ENCODE measurements at regions not wholly inside any gene's neighbourhood (a gene's known extent, or its start where the extent isn't known, plus 50 kb on each side); places are given as distances from the start of the nearest gene placed in this dataset.
A peak's percentile ranks its signal among the peaks of the same experiment; 100 is the strongest.

DNA sequence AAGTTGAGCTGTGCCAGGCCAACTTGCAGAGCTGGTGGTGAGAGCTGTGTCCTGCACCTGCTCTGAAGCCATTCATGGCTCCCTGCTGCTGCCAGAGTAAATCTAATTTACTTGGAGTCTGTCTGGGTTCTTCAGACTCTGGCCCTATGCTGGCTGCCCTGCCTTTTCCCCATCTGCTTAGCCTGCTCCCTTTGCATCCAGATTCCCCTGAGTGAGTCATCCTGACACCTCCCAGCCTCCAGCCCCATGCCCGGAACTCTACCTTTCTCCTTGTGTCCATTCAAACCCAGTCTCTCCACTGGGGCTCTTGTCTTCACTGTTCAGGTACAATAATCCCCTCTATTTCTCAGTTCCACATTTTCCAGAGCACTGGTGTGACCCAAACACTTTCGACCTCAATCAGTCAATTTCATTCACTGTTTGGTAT is 434.4 kb upstream of the ZMIZ1 start:
- DNase-seq (no peak), ATAC-seq (peak in 1 of 4 donors; percentile 20)

DNA sequence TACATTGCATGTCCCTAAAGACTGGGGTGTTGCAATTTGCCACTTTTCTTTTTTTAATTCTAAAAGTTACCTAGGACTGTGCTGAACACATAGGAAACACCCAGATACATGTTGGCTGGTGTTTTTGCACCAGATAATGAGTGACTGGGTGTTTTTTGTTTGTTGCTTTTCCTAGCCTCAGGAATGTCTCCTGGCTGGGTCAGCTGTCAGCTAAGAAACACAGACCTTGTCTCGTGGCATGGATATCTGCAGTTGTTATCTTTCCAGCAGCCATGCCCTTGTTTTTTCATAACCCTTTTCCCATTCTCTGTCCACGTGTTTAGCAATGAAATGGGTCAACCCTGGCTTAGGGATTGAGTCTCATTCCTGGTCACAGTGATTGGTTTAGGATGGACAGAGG is 433.9 kb upstream of the ZMIZ1 start:
- 48% methylated on average over 2 of the region's 2 CpGs for WGBS (ENCODE audit: insufficient coverage, low coverage, low lambda C conversion rate, missing lambda C conversion rate)
- DNase-seq (no peak), ATAC-seq (no peak)
- H3K9me3 ChIP-seq = no peaks in the 10 kb centered on the region
- H3K27ac ChIP-seq = no peak overlapping the region
- peaks cover 0 to 16% (median 4%) of the 10 kb centered on the region in 4 donors for H3K4me1 ChIP-seq
- H3K36me3 ChIP-seq = no peaks in the 10 kb centered on the region
- intact Hi-C loops (cut with DNase I) = no loop called here
- no peak overlapping the region for H3K4me3 ChIP-seq
- H3K27me3 ChIP-seq = no peaks in the 10 kb centered on the region
- TF ChIP-seq, protein P1, sequence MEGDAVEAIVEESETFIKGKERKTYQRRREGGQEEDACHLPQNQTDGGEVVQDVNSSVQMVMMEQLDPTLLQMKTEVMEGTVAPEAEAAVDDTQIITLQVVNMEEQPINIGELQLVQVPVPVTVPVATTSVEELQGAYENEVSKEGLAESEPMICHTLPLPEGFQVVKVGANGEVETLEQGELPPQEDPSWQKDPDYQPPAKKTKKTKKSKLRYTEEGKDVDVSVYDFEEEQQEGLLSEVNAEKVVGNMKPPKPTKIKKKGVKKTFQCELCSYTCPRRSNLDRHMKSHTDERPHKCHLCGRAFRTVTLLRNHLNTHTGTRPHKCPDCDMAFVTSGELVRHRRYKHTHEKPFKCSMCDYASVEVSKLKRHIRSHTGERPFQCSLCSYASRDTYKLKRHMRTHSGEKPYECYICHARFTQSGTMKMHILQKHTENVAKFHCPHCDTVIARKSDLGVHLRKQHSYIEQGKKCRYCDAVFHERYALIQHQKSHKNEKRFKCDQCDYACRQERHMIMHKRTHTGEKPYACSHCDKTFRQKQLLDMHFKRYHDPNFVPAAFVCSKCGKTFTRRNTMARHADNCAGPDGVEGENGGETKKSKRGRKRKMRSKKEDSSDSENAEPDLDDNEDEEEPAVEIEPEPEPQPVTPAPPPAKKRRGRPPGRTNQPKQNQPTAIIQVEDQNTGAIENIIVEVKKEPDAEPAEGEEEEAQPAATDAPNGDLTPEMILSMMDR (IDR thresholded peaks at IDR 0.05) = no peak
- TF ChIP-seq POLR2A (IDR thresholded peaks at IDR 0.05) = no peak

More for the DNA sequence above, 434.4 kb upstream of the ZMIZ1 start:
- intact Hi-C loops (cut with DNase I) = no loop called here
- no peaks in the 10 kb centered on the region for H3K9me3 ChIP-seq
- no peak overlapping the region for H3K4me3 ChIP-seq
- H3K4me1 ChIP-seq = peaks cover 0 to 17% (median 3%) of the 10 kb centered on the region in 4 donors
- WGBS (ENCODE audit: insufficient coverage, low coverage, low lambda C conversion rate, missing lambda C conversion rate) = 44% methylated on average over 1 of the region's 2 CpGs
- no peak for TF ChIP-seq POLR2A (IDR thresholded peaks at IDR 0.05)
- TF ChIP-seq, protein P1 (IDR thresholded peaks at IDR 0.05) = no peak
- no peak overlapping the region for H3K27ac ChIP-seq
- no peaks in the 10 kb centered on the region for H3K36me3 ChIP-seq
- no peaks in the 10 kb centered on the region for H3K27me3 ChIP-seq

DNA sequence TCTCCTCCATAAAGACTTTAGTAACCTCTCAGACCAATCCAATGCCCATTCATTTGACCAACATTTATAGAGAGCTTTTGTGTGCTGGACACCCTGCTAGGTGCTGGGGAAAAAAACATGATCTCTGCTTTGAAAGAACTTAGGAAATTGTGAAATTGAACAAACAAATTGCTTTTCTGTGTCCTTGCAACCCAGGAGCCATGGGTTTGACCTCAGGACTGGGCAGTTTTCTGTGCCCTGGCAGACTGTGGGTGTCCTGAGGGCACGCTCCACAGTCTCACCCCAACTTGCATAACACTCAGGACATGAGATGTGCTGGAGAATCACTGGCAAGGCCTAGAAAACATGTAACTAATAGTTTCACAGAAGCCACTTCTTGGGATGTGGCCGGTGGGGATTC is 429.1 kb upstream of the ZMIZ1 start:
- intact Hi-C loops (cut with DNase I) = no loop called here

DNA sequence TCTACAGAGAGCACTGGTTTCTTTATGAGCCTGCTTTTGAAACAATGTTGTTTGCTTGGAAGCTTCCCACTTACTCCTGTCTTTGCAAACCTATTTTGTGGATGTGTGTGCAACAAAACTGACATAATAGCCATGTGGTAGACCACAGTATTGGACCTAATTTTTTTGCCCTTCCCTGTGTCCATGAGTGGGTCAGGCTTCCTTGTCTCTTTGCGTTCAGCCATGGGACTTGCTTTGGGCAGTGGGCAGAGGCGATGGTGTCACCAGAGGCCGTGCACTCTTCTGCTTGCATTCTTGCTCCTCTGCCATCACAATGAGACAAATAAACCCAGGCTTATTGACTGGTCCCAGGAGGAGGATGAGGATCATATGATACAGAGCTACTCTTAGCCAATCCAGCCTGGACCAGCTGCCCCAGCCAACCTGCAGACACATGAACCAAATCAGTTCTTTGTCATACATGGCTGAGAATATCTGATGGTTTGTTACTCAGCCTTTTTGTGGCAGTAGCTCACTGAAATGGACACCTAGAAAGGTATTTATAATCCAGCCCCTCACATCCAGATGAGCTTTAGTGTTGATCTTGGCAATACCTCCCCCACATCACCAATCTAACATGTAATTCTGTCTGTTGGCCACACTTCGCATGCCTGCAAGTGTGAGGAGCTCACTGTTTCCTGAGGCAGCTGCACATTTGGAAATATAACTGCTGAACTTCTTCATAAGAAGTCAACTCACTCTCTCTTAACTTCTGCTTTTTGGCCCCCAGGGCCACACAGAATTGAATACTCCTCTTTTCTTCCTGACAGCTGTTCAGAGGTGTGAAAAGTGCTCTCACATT is 427.8 kb upstream of the ZMIZ1 start:
- no peaks in the 10 kb centered on the region for H3K27me3 ChIP-seq
- 59% methylated on average over 3 of the region's 4 CpGs for WGBS (ENCODE audit: insufficient coverage, low coverage, low lambda C conversion rate, missing lambda C conversion rate)
- TF ChIP-seq POLR2A (IDR thresholded peaks at IDR 0.05) = no peak
- TF ChIP-seq, protein P1 (IDR thresholded peaks at IDR 0.05) = no peak
- no peak overlapping the region for H3K4me3 ChIP-seq
- no peaks in the 10 kb centered on the region for H3K9me3 ChIP-seq
- DNase-seq (no peak), ATAC-seq (peak in 2 of 4 donors; percentile 22 to 40)
- intact Hi-C loops (cut with DNase I) = no loop called here
- H3K36me3 ChIP-seq = no peaks in the 10 kb centered on the region
- H3K4me1 ChIP-seq = peaks cover 0 to 34% (median 17%) of the 10 kb centered on the region in 4 donors
- H3K27ac ChIP-seq = peak overlapping the region in 1 of 3 donors; percentile 78

More for the DNA sequence above, 429.1 kb upstream of the ZMIZ1 start:
- Histone ChIP-seq H3K27ac (peak overlapping the region in 2 of 3 donors; percentile 56 to 78), H3K4me1 (peaks cover 0 to 34% (median 17%) of the 10 kb centered on the region in 4 donors), H3K4me3 (no peak overlapping the region), H3K36me3 (no peaks in the 10 kb centered on the region), H3K27me3 (no peaks in the 10 kb centered on the region), H3K9me3 (no peaks in the 10 kb centered on the region)
- DNase-seq = peak; percentile 61 to 88 (median 87)
- ATAC-seq = peak; percentile 81 to 93 (median 84)
- WGBS (ENCODE audit: insufficient coverage, low coverage, low lambda C conversion rate, missing lambda C conversion rate) = 25% methylated on average over 1 of the region's 2 CpGs
- TF ChIP-seq POLR2A (IDR thresholded peaks at IDR 0.05) = no peak
- TF ChIP-seq, protein P1 (IDR thresholded peaks at IDR 0.05) = no peak

Data from right lobe of liver (tissue), 6 donors.